ENCODE measurements at regions not wholly inside any gene's neighbourhood (a gene's known extent, or its start where the extent isn't known, plus 50 kb on each side); places are given as distances from the start of the nearest gene placed in this dataset.

GRCh38 chr5:73374520-73375190 lies 73.9 kb downstream of the FOXD1 start:
- peak; percentile 95 for DNase-seq (ENCODE audit: low read depth)

DNA sequence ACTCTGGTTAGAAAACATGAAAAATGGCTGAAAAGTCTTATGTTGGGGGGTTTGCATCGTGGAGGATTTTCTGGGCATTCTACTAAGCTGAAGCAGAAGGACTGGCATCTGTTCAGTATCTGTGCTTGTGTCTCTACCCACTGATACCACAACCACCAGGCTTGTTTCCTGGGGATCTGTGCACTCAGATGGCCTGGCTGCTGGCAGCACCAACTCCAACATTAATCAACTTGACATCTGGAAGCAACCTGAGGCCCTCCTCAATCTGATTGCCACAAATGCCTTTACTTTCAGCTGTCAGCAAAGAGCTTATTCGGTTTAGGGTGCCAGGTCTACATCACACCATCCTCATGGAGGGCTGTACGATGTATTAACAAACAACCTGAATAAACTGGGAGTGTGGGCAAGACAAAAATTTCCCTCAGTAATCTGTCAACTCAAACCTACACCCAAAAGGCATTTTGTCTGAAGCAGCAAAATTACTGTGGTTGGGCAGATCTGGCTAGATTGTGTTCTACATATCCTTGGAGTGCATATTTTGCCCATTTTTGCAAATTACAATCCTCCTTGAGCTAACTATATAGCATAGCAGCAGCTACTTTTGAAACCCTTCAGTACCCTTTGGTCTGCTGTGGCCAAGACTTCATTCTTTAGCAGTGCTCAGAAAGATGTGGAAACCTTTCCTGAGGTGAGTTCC lies 74.6 kb downstream of the FOXD1 start:
- DNase-seq (ENCODE audit: low read depth), result no peak

DNA sequence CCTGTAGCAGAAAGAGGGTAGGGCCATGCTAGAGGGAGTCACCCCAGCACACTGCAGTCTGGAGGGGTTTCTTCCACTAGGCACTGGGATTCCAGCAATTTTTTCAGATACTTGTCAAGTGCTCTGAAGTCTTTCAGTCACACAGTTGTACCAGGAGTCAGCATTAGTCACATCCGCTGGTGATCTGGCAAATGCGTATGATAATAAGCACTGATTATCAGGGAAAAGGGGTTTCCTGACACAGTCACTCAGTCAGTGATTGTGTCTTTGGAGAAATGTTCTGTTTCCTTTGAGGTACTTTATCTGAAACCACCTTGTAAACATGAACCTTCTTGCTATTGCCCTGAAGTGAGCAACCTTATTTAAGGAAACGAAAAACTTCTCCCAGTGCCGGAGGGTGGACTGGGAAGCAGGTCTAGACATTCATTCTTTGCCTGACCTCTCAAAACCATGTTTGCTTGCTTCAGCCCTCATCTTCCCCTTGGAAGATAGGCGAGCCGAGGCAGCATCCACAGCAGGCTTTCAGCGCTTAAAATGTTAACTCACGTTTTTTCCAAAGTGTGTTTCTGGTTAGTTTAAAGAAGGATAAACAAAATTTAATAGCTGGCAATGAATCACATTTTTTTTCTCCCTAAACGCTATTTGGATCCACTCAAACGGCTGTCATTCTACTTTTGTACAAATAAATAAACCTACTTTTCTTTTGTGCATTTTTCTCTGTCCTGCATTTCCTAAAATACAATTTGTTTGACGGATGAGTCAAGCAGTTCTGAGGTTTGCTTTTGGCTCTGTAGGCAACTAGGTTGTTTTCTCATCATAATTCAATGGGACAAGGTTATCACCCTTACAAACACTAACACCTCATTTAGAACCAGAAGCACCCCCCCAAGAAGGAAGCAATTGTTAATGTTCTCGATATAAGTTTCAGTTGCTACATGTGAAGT lies 77.7 kb downstream of the FOXD1 start:
- DNase-seq (ENCODE audit: low read depth), result peak; percentile 98

GRCh38 chr5:73370095-73370494 lies 78.5 kb downstream of the FOXD1 start:
- no peak for DNase-seq (ENCODE audit: low read depth)

DNA sequence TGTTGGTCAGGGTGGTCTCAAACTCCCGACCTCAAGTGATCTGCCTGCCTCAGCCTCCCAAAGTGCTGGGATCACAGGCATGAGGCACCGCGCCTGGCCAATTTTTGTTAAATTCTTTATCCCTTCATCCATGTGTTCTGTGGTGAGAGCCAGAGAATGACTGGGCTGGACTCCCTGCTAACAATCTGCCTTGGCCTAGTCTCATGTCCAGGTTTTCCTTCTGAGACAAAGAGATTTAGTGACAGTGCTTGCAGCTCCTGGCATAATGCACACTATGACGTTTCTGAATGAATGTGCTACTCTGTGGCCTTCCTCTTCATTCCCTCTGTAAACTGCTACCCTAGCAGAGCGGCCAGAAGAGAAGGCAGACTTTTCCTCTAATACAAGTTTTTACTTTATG lies 79.3 kb downstream of the FOXD1 start:
- DNase-seq (ENCODE audit: low read depth), result peak; percentile 49

GRCh38 chr5:73367650-73368049 lies 80.9 kb downstream of the FOXD1 start:
- DNase-seq (ENCODE audit: low read depth), result peak; percentile 82

DNA sequence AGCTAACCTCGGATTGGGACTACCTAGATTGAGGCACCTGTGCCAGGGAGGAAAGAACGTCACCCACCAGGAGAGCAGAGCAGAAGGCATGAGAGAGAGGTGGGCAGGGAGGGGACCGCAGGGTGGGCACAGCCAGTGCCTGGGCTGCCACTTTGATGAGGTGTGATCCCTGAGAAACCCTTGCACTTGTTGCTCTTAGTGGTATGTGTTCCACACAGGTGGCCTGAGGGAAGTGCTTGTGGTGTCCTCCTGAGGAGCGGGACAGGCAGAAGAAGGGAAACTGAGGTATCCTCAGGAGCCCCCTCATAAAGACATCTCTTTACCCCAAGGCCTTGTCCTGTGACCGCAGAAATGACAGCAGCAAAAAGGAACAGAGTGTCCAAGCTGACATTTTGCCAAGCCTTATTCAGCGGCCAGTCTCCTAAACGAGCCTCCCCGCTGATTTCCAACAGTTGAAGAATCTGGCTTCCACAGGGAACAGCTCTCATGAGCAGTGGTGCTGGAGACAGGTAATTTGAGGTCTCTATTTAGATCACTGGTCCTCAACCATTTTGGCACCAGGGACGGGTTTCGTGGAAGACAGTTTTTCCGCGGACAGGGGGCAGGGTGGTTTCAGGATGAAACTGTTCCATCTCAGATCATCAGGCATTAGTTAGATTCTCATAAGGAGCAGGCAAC lies 82.4 kb downstream of the FOXD1 start:
- DNase-seq (ENCODE audit: low read depth), result peak; percentile 39

DNA sequence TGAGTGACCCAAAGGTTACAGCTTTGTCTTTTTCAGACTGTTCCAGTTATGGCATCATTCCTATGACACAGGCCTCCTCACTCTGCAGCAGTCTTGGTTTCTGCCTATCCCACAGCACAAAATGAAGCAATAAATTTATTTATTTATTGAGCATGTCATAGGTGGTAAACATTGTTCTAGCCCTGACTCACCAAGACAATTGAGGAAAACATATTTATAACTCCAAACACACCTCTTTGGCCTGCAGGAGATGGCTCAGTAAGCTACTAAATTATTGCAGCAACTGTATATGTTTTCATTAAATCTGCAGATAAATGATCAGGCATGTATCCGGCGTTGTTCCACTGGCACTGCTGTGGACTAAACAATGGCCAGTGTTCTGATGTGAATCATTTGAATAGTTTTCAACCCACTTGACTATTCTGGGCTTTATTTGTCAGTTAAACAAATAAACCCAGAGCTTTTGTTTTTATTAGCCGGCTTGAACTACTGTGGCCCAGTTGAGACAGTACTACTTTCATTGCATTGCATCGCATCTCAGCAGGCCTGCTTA lies 83.2 kb downstream of the FOXD1 start:
- peak; percentile 96 for DNase-seq (ENCODE audit: low read depth)

DNA sequence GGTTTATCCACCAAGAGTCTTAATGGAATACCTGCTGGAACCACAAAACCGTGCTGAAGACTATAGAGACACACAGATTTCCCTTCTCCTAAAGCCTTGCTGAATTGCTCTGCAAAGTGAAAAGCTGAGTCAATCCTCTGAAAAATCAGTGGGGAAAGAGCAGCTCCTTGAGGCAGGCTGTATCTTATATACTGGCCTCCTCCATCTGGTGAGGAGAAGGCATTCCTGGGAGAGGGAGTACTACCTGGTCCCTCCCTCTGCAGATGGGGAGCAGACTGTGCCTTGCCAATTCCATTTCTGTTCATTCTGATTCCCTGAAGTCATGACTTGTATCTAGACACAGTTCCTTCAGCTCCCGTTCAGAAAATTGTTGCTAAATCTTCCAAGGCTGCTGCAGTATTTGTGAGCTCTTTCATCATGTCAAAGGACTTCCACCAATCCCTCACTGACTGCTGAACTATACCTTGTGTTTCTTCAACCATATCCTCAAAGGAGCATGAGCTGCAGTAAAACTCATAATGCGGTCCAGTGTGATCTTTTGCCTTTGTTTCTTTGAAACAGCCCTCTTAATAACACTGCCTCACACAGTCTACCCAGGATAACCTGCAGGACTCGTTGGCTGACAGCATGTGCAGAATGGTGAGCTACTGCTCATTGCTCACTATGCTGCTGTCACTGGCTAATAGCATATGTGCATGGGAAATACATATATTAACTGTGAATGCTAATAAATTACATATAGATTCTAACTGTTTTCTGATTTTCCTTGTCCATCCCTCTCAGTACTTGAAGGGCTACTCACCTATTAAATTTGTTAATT lies 84.5 kb downstream of the FOXD1 start:
- peak; percentile 79 for DNase-seq (ENCODE audit: low read depth)

GRCh38 chr5:73359395-73359794 lies 89.2 kb downstream of the FOXD1 start:
- no peak for DNase-seq (ENCODE audit: low read depth)

DNA sequence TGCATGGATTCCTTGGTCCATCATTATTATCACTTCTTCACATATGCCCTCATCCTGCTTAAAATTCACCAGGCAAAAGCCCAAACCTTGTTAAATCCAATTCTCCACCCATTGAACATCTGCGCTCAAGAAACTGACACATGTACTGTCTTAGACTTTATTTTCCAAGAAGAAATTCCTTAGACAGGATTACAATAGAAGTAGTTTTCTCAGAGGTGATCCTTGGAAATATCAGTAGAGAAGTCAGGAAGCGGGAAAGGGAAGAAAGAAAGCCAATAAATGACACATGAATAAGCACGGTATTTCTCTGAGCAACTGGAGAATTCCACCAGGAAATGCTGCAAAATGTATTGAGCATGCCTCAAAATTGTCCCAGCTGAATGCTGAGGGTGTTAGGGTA lies 90.2 kb downstream of the FOXD1 start:
- no peak for DNase-seq (ENCODE audit: low read depth)

DNA sequence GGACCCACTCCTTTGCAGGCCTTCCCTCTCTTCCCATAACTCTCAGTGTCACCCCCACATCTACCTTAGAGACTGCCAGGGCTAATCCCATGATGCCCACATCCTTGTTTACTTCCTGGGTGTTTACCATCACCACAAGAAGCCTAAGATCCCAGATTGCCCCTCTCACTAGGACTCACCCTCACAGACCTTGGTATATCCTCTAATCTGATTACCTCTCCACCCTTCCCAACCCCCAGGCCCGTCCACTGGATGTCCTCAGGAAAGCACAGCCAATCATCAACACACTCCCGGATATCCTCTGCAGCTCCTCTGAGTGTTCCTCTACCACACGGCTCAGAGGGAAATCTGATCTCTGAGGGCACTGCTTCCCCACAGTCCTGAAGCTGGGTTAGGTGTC lies 91.0 kb downstream of the FOXD1 start:
- DNase-seq (ENCODE audit: low read depth), result no peak

DNA sequence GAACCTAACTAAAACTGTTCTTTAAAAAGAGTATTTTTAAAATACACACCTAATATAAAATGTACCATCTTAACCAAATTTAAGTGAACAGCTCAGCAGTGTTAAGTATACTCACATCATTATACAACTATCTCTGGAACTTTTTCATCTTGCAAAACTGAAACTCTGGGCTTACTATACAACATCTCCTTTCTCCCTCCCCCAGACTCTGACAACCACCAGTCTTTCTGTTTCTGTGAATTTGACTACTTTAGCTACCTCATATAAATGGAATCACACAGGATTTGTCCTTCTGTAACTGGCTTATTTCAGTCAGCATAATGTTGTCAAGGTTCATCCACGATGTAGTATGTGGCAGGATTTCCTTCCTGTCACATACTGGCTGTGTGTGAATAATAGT lies 93.5 kb downstream of the FOXD1 start:
- DNase-seq (ENCODE audit: low read depth), result peak; percentile 42

DNA sequence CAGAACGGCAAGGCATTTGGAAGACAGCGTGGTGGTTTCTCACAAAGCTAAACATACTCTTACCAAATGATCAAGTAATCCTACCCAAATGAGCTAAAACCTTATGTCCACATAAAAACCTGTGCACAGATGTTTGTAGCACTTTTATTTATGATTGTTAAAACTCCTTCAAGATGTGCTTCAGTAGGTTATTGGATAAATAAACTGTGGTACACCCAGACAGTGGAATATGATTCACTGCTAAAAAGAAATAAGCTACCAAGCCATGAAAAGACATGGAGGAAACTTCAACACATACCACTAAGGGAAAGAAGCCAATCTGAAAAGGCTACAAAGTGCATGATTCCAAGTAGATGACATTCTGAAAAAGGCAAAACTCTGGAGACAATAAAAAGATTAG lies 94.2 kb downstream of the FOXD1 start:
- peak; percentile 58 for DNase-seq (ENCODE audit: low read depth)

DNA sequence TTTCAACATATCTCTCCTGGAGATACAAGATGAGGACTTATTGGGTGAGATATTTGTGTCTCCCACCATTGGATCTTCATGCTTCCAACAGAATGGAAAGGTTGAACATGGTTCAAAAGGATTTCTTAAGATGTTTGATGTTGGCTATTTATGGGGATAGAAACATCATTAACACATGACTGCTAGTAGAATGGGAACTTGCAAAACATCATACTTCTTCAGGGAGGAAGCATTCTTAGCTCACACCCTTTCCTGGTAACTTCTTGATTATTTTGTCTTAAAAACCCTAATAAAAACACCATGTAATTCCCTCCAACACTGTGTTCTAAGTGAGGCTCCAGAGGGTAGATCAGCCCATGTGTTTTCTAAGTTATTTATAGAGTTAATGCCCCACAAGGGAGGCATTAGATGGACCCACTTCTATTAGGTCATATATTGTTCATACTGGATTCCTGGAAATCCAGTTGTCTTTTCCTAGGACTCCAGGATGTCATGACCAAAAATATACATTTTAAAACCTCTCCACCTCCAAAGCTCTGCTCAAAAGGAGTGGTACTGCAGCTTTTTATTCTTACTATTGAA lies 95.8 kb downstream of the FOXD1 start:
- DNase-seq (ENCODE audit: low read depth), result no peak

- no peak for DNase-seq (ENCODE audit: low read depth)
Measured at GRCh38 chr5:73352243-73352642, 96.3 kb downstream of the FOXD1 start.

DNA sequence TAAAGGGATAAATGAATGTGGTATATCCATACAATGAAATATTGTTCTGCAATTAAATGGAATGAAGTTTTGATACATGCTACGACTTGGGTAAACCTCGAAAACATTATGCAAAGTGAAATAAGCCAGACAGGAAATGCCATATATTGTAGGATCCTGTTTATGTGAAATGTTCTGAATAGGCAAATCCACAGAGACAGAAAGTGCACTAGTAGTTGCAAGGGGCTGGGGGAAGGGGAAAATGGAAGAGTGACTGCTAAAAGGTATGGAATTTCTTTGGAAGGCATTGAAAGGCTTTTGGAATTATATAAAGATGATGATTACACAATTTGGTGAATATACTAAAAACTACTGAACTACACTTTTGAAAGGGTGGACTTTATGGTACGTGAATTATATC lies 97.0 kb downstream of the FOXD1 start:
- DNase-seq (ENCODE audit: low read depth), result no peak

DNA sequence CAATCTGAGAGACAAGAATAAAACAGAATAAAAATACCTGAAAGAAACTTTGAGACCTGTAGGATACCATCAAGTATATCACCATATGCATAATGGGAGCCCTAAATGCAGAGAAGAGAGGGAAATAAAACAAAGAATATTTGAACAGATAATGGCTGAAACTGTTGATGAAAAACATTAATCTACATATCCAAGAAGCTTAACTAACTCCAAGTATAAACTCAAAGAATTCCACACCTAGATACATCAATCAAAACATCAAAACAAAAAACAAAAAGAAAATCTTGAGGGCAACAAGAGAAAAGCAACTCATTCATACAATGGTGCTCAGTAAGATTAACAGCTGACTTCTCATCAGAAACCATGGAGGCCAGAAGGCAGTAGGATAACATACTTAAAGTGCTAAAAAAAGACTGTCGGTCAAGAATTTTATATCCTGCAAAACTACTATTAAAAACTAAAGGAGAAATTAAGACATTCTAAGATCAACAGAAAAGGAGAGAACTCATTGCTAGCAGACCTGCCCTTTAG lies 101.6 kb downstream of the FOXD1 start:
- no peak for DNase-seq (ENCODE audit: low read depth)

DNA sequence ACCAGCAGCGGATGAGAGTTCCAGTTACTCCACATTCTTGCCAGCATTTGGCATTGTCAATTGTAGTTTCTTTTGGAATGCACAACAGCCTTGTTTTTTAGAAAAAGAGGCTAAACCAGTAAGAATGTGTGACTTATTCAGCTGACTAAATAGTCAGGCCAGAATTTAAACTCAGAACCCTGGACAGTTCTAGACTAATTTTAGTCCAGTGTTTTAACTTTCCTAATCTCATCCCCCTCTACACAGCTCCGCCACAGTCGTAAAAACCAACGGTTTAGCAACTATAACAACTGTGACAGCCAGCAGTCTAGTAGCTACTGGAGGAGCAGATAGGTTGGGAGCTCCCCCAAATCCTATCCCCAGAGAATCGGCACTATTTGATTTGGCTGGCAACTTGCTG lies 103.7 kb downstream of the FOXD1 start:
- DNase-seq (ENCODE audit: low read depth), result peak; percentile 36

DNA sequence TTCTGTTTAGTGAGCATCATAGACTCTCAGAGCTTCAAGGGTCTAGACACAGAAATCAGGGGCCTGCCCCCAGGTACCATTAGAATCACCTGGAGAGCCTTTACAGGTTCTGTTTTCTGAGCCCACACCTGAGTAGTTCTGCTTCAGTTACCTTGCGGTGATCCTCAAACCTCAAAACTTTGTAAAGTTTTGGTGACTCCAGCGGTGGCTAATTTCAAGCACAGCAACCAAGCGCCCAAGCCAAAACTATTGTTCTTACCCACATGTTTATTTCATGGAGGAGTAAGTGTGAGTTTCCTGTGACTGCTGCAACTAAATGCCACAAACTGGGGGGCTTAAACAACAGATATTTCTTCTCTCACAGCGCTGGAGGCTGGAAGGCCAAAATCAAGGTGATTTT lies 108.9 kb downstream of the FOXD1 start:
- DNase-seq (ENCODE audit: low read depth), result no peak
